Activated CD4-positive, alpha-beta T cell treated with anti-CD3 and anti-CD28 coated beads, Interleukin-2, amount 50 U/mL, for 24 hours (primary cell): ENCODE measurements at regions not wholly inside any gene's neighbourhood (a gene's known extent, or its start where the extent isn't known, plus 50 kb on each side); places are given as distances from the start of the nearest gene placed in this dataset.
"Not testable (repeated sequence)": the region's sequence is repeated elsewhere in the genome, so short reads cannot be mapped to it uniquely, and the experiment has no call there.

Experiments used
- DNase-seq, 2 donors: peaks; one replicate each; pipeline ENCODE4 v3.0.0-alpha.2; 2020; ENCODE audit warnings: low read depth in 1 of 2, low spot score in 1 of 2

- not testable (repeated sequence) for DNase-seq
Observed at GRCh38 chr18:70689765-70690164, 400.9 kb downstream of the SOCS6 start.

- DNase-seq, result no peak
Observed at GRCh38 chr18:70688286-70688685, 399.4 kb downstream of the SOCS6 start.

GRCh38 chr18:70684821-70685220, 396.0 kb downstream of the SOCS6 start:
- no peak for DNase-seq

GRCh38 chr18:70683263-70683662, 394.4 kb downstream of the SOCS6 start:
- no peak for DNase-seq

- DNase-seq, result no peak
Observed at GRCh38 chr18:70674896-70675295, 386.1 kb downstream of the SOCS6 start.

GRCh38 chr18:70673831-70674230, 385.0 kb downstream of the SOCS6 start:
- DNase-seq, result no peak

GRCh38 chr18:70672581-70672980, 383.7 kb downstream of the SOCS6 start:
- no peak for DNase-seq

- DNase-seq, result no peak
Observed at GRCh38 chr18:70671889-70672565, 383.2 kb downstream of the SOCS6 start.

GRCh38 chr18:70666936-70667335, 378.1 kb downstream of the SOCS6 start:
- no peak for DNase-seq

- DNase-seq, result no peak
Observed at GRCh38 chr18:70663141-70663540, 374.3 kb downstream of the SOCS6 start.

GRCh38 chr18:70662588-70662987, 373.7 kb downstream of the SOCS6 start:
- DNase-seq, result no peak

GRCh38 chr18:70659036-70659925, 370.4 kb downstream of the SOCS6 start:
- DNase-seq, result peak in 1 of 2 donors; percentile 25

- DNase-seq, result no peak
Observed at GRCh38 chr18:70653671-70654070, 364.8 kb downstream of the SOCS6 start.

- no peak for DNase-seq
Observed at GRCh38 chr18:70650878-70651277, 362.0 kb downstream of the SOCS6 start.

GRCh38 chr18:70649683-70650082, 360.8 kb downstream of the SOCS6 start:
- DNase-seq, result no peak

- DNase-seq, result no peak
Observed at GRCh38 chr18:70645971-70646370, 357.1 kb downstream of the SOCS6 start.

GRCh38 chr18:70643812-70644211, 355.0 kb downstream of the SOCS6 start:
- DNase-seq, result no peak

- no peak for DNase-seq
Observed at GRCh38 chr18:70641156-70641775, 352.4 kb downstream of the SOCS6 start.

GRCh38 chr18:70640336-70640887, 351.6 kb downstream of the SOCS6 start:
- no peak for DNase-seq

- no peak for DNase-seq
Observed at GRCh38 chr18:70636991-70637390, 348.1 kb downstream of the SOCS6 start.

GRCh38 chr18:70634576-70635147, 345.8 kb downstream of the SOCS6 start:
- DNase-seq, result no peak
